HUES48 (cell line): ENCODE measurements at regions not wholly inside any gene's neighbourhood (a gene's known extent, or its start where the extent isn't known, plus 50 kb on each side); places are given as distances from the start of the nearest gene placed in this dataset.

ENCODE experiments used
- H3K27ac ChIP-seq: one replicate; pipeline ENCODE4 v1.7.0; 2013; ENCODE audit warnings: low read depth, low read length, inconsistent platforms
- H3K27me3 ChIP-seq: 2 replicates; pipeline ENCODE4 v1.6.1; 2013; ENCODE audit warnings: mild to moderate bottlenecking, low read length; ENCODE audit not compliant: control insufficient read depth, insufficient read depth
- H3K36me3 ChIP-seq: 2 replicates; pipeline ENCODE4 v1.6.1; 2013; ENCODE audit warnings: low read length; ENCODE audit not compliant: control insufficient read depth, insufficient read depth
- H3K4me1 ChIP-seq: 2 replicates; pipeline ENCODE4 v1.6.1; 2013; ENCODE audit warnings: mild to moderate bottlenecking, low read length; ENCODE audit not compliant: control insufficient read depth, insufficient read depth
- H3K4me3 ChIP-seq: 2 replicates; pipeline ENCODE4 v1.5.1; 2013; ENCODE audit warnings: mild to moderate bottlenecking, low read depth, low read length
- H3K9ac ChIP-seq: 2 replicates; pipeline ENCODE4 v1.6.1; 2013; ENCODE audit warnings: mild to moderate bottlenecking, low read depth, low read length, moderate library complexity
- H3K9me3 ChIP-seq: 2 replicates; pipeline ENCODE4 v1.6.1; 2013; ENCODE audit warnings: low read length; ENCODE audit not compliant: control insufficient read depth, insufficient read depth

- Histone ChIP-seq H3K36me3 (no peaks in the 10 kb centered on the region), H3K4me3 (no peak overlapping the region), H3K4me1 (no peaks in the 10 kb centered on the region), H3K27ac (no peak overlapping the region), H3K9ac (no peak overlapping the region), H3K9me3 (no peaks in the 10 kb centered on the region), H3K27me3 (no peaks in the 10 kb centered on the region)
Measured at GRCh38 chr12:114885501-114885900, 201.5 kb upstream of the TBX3 start.

GRCh38 chr12:114884575-114884974 is 200.6 kb upstream of the TBX3 start:
- Histone ChIP-seq H3K36me3 (no peaks in the 10 kb centered on the region), H3K27me3 (no peaks in the 10 kb centered on the region), H3K9me3 (no peaks in the 10 kb centered on the region), H3K4me1 (no peaks in the 10 kb centered on the region), H3K4me3 (no peak overlapping the region), H3K27ac (no peak overlapping the region), H3K9ac (no peak overlapping the region)

GRCh38 chr12:114882083-114882482 is 198.1 kb upstream of the TBX3 start:
- Histone ChIP-seq H3K27ac (no peak overlapping the region), H3K36me3 (no peaks in the 10 kb centered on the region), H3K9me3 (no peaks in the 10 kb centered on the region), H3K9ac (no peak overlapping the region), H3K4me1 (no peaks in the 10 kb centered on the region), H3K27me3 (no peaks in the 10 kb centered on the region), H3K4me3 (no peak overlapping the region)

GRCh38 chr12:114879354-114879753 is 195.4 kb upstream of the TBX3 start:
- no peak overlapping the region for H3K4me3 ChIP-seq
- no peaks in the 10 kb centered on the region for H3K9me3 ChIP-seq

GRCh38 chr12:114878781-114879180 is 194.8 kb upstream of the TBX3 start:
- no peaks in the 10 kb centered on the region for H3K4me1 ChIP-seq
- H3K36me3 ChIP-seq: no peaks in the 10 kb centered on the region
- no peak overlapping the region for H3K4me3 ChIP-seq
- H3K27ac ChIP-seq: no peak overlapping the region
- no peaks in the 10 kb centered on the region for H3K27me3 ChIP-seq
- H3K9ac ChIP-seq: no peak overlapping the region
- no peaks in the 10 kb centered on the region for H3K9me3 ChIP-seq

More at GRCh38 chr12:114879354-114879753, 195.4 kb upstream of the TBX3 start:
- no peaks in the 10 kb centered on the region for H3K4me1 ChIP-seq
- H3K27me3 ChIP-seq: no peaks in the 10 kb centered on the region
- no peak overlapping the region for H3K9ac ChIP-seq
- H3K36me3 ChIP-seq: no peaks in the 10 kb centered on the region
- H3K27ac ChIP-seq: no peak overlapping the region

GRCh38 chr12:114876968-114877680 is 193.1 kb upstream of the TBX3 start:
- no peak overlapping the region for H3K9ac ChIP-seq
- no peaks in the 10 kb centered on the region for H3K4me1 ChIP-seq
- H3K9me3 ChIP-seq: no peaks in the 10 kb centered on the region
- no peaks in the 10 kb centered on the region for H3K27me3 ChIP-seq
- H3K27ac ChIP-seq: no peak overlapping the region
- H3K4me3 ChIP-seq: no peak overlapping the region
- H3K36me3 ChIP-seq: no peaks in the 10 kb centered on the region

- Histone ChIP-seq H3K4me3 (no peak overlapping the region), H3K36me3 (no peaks in the 10 kb centered on the region), H3K27ac (no peak overlapping the region), H3K4me1 (no peaks in the 10 kb centered on the region), H3K9me3 (no peaks in the 10 kb centered on the region), H3K9ac (no peak overlapping the region), H3K27me3 (no peaks in the 10 kb centered on the region)
Measured at GRCh38 chr12:114875313-114875712, 191.3 kb upstream of the TBX3 start.

GRCh38 chr12:114873656-114874055 is 189.7 kb upstream of the TBX3 start:
- Histone ChIP-seq H3K4me1 (no peaks in the 10 kb centered on the region), H3K4me3 (no peak overlapping the region), H3K27me3 (no peaks in the 10 kb centered on the region), H3K9me3 (no peaks in the 10 kb centered on the region), H3K36me3 (no peaks in the 10 kb centered on the region), H3K9ac (no peak overlapping the region), H3K27ac (no peak overlapping the region)

- H3K4me1 ChIP-seq: peaks cover 6% of the 10 kb centered on the region; the same call in 1 of the 2 replicates
- no peaks in the 10 kb centered on the region for H3K27me3 ChIP-seq
- H3K27ac ChIP-seq: no peak overlapping the region
- H3K9me3 ChIP-seq: no peaks in the 10 kb centered on the region
- no peak overlapping the region for H3K9ac ChIP-seq
- no peak overlapping the region for H3K4me3 ChIP-seq
- no peaks in the 10 kb centered on the region for H3K36me3 ChIP-seq
Measured at GRCh38 chr12:114868995-114869834, 185.2 kb upstream of the TBX3 start.

GRCh38 chr12:114866331-114866730 is 182.4 kb upstream of the TBX3 start:
- H3K9me3 ChIP-seq: no peaks in the 10 kb centered on the region
- no peaks in the 10 kb centered on the region for H3K36me3 ChIP-seq

More at GRCh38 chr12:114866331-114866730, 182.4 kb upstream of the TBX3 start:
- Histone ChIP-seq H3K27me3 (no peaks in the 10 kb centered on the region), H3K4me3 (no peak overlapping the region), H3K4me1 (peaks cover 6% of the 10 kb centered on the region; the same call in 1 of the 2 replicates), H3K27ac (no peak overlapping the region), H3K9ac (no peak overlapping the region)
